Central memory CD4-positive, alpha-beta T cell (primary cell): ENCODE measurements at regions not wholly inside any gene's neighbourhood (a gene's known extent, or its start where the extent isn't known, plus 50 kb on each side); places are given as distances from the start of the nearest gene placed in this dataset.
"Not testable (repeated sequence)": the region's sequence is repeated elsewhere in the genome, so short reads cannot be mapped to it uniquely, and the experiment has no call there.

Experiments used
- DNase-seq: peaks from one replicate; pipeline ENCODE4 v3.0.0; 2022

DNA sequence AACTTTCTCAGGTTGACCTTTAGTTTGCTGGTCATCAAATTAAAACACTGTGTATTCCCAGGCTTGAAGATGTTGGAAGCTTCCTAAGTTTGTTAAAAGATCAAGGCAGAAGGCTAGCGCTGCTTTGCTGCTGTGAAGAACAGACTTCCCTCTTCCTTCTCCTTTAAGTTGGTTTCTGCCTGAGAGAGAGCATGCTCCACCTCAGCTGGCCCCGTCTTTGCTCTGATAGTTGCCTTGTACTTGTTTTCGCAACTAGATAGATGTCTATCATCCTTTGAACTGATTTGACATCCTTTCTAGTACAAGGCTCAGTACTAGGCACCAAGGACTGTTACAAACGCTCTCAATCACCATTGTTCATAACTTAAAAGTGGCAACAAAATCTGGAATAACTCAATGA is 177.8 kb upstream of the MKLN1 start:
- no peak for DNase-seq

DNA sequence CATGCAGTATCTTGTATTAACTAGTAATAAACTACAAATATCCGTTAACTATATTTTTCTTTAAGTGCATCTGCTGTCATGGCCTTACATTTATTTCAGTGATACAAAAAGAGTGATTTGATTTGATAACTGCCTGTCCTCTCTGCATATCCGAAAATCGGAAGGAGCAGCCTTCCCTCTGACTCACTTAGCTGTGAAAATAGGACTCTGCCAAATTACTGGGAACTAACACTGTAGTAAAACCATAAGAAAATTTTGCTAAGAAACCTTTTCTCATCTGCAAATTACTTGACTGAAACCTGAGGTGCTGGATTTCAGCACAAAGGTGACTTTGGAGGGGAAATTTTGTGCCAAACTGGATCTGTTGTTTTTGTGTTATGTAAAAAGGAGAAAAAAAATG is 176.6 kb upstream of the MKLN1 start:
- DNase-seq = no peak

DNA sequence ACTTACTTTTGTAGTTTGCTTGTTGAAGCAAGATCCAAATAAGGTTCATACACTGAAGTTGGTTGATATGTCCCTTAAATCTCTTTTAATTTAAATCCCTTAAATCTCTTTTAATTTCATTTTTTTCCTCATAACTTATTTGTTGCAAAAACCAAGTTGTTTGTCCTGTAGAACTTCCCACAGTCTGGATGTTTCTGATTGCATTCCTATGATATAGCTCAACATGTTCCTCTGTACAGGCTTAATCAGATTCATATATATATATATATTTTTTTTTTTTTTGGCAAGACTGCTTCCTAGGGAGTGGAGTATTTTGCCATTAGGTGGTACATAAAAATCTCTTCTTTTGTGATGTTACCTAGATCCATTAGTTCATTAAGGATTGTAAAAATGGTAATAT is 174.9 kb upstream of the MKLN1 start:
- DNase-seq = no peak

DNA sequence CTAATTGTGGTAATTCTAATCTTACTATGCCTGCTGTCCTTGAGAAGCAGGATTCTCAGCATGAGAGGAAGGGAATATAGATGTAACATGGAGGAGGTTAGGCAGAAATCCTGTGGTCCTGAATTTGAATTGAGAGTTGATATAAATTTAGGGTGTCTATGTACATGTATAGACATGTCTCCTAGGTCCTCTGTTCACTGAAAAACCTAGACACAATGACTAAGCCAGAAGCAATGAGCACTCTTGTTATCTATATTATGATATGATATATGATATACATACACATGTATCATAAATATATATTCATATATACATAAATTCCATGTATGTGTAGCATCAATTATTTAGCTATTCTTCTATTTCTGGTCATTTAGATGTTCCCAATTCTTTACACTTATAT is 173.3 kb upstream of the MKLN1 start:
- DNase-seq = no peak

DNA sequence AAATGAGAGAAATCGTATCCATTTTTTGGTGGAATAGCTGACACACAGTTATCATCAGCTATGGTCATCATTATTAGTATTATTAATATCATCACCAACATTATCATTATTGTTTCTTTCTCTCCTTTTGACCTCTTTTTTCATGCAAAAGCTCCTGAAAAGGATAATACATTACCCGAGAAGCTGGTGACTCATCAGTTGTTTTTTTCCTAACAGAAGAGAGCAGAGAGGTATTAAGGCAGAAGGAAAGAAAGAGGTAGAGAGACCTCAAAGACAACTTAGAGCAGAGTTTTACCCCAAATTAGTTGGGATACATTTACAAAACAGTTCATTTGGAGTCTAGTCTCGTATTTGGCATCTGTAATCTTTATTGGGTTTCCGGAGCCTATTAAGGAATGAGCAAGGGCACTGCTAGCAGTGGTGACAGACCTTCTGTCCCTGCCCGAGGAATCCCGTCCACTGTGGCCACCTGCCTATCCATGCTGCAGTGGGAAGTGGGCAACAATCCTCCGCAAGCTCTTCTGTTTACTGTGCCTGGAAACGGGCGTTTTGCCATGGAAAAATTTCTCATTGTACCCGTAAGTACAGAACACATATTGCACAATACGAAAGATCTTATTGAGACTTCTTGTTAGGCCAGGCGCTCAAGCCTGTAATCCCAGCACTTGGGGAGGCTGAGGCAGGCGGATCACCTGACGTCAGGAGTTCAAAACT is 170.0 kb upstream of the MKLN1 start:
- no peak for DNase-seq

DNA sequence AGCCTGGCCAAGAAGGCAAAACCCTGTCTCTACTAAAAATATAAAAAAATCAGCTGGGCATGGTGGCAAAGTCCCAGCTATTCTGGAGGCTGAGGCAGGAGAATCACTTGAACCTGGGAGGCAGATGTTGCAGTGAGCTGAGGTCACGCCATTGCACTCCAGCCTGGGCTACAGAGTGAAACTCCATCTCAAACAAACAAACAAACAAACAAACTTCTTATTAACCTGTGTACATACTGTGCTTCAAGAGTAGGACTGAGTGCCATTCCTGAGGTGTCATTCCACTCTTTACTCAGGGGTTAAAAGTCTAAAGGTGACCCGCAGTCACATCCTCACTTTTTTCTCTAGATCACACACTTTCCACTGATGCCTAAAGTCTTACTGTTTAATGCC is 169.4 kb upstream of the MKLN1 start:
- not testable (repeated sequence) for DNase-seq

DNA sequence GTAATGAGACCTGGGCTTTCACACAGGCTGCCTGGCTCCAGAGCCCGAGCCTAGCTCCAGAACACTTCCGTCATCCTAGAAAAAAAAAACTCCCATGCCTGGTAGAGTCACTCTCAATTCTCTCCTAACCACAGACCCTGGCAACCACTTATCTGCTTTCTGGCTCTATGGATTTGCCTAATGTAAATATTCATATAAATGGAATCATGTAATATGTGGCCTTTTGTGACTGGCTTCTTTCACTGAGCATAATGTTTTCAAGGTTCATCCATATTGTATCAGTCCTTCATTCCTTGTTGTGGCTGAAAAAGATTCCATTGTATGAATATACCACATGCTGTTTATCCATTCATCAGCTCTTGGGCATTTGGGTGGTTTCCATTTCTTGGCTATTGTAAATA is 167.7 kb upstream of the MKLN1 start:
- no peak for DNase-seq

DNA sequence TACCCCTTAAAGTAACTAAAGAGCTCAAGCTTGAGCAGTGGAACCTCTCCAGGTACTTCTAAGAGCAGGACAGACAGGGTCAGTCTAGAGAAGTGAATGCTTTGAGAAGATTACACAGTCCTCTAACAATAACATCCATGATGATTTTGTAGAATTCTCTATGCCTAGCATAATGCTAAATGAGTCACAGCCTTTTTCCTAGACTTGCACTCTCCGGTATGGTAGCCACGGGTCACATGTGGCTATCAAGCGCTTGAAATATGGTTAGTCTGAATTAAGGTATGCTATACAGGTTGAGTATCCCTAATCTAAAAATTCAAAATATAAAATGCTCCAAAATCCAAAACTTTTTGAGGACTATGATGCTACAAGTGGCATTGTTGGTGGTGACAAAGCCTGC is 166.6 kb upstream of the MKLN1 start:
- DNase-seq = no peak

DNA sequence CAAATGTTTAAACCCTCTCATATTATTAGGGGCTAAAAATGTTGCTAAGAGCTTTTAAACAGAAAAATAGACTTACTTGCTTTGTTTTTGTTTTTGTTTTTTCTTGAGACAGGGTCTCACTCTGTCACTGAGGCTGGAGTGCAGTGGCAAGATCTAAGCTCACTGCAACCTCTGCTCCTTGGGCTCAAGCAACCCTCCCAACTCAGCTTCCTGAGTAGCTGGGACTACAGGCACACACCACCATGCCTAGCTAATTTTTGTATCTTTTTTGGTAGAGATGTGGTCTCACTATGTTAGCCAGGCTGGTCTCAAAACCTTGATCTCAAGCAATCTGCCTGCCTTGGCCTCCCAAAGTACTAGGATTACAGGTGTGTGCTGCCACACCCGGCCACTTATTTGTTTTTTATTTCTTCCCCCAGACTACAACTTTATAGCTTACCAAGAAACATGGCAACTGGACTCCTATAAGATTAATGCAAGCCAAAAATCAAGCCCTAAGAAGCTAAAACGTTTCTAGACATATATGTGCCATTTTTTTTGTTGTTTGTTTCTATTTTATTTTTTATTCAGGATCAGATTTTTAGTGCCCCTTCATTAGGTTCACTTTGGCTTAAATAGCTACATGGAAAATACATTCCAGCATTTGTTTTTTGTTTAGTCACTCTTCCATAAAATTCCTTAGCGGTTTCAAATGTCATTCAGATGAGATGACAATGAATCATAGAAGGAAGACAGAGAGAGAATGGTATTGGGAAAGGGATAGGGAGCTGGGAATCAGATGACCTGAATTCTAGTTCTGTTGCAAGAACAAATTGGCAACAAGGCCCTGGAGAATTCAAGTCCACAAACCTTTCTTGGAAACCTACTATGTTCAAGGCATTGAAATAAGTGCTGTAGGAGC is 163.4 kb upstream of the MKLN1 start:
- no peak for DNase-seq

DNA sequence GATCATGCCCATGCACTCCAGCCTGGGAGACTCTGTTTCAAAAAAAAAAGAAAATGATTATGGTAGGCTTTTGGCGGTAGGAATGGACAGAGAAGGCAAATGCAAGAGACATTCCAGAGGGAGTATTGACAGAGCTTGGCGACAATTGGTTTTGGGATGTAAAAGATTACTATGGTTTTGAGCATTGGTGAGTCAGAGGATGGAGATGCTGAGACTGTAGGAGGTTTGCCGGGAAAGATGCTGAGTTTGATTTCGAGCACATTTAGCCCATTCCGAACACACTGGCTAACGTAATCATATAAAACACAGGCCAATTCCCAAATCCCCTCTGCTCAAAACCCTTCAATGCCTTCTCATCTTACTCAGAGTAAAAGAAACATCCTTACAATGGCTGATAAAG is 161.6 kb upstream of the MKLN1 start:
- DNase-seq = no peak

DNA sequence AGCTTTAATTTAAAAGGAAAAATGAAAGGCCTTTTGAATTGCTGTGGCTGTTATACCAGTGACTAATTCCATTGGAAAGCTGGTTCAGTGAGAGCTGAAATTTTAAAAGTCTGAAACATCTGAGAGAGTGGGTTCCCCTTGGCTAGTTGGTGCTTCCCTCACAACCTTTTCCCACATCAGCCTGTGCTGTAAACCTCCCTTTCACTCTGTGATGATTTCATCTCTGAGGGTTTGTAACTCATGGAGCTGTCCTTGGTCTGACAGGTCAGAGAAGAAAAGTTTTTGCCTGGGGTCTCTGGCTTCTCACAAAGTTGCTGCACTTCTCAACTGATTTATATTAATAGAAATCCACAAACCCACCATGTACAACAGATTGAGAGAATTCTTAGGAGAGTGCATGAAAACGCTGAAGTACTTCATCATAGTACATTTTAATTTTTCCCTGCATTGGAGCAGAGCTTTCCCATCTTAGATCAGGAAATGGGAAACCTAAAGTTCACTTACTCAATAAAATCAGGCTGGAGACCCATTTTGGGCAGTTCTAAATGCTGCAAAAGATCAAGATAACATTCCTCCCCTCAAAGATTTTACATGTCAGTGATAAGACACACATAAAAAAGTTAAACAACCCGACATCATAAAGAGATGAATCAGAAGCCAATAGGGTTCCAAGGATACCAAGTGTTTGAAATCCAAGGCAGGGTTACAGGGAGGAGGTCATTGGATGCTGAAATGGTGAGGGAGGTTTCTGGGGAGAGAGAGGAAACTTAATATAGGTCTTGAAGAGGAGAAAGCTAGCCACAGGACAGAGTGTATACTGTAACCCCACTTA is 157.0 kb upstream of the MKLN1 start:
- DNase-seq = no peak

DNA sequence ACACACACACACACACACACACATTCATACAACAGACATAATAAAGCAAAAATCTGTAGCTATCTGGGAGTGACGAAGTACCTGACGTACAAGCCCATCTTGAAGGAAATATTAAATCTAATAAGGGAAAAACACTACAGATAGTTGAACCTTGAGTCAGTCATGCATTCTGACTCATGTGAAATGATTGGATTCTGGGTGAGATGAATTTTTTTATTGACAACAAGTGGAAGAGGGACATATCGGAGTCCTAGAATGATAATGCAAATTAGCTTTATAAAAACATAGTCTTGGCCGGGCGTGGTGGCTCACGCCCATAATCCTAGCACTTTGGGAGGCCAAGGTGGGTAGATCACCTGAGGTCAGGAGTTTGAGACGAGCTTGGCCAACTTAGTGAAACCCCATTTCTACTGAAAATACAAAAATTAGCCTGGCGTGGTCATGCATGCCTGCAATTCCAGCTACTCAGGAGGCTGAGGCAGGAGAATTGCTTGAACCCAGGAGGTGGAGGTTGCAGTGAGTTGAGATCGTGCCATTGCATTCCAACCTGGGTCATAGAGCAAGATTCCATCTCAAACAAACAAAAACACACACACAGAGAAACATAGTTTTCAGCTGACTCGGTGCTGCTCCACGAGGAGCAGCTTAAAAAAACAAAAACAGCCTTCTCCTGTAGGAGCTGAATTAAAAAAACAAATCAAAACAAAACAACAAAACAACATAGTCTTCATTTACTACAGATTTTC is 154.4 kb upstream of the MKLN1 start:
- no peak for DNase-seq

DNA sequence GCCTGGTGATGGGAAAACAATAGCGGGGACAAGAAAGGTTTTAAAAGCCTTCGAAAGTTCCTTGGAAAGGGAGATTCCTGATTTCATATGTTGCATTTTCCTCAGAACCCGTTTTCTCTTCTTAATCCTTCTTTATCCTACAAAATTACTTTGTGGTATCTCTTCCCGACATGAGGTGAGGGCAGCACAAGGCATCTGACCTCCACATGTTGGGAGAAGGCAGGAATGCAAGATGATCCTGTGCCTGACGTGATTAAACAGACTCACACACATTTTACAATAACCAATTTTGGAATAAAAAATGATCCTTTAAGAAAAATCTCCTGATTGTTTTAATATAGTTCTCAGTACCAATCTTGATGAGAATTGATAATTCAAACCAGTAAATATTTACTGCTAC is 153.3 kb upstream of the MKLN1 start:
- DNase-seq = no peak

DNA sequence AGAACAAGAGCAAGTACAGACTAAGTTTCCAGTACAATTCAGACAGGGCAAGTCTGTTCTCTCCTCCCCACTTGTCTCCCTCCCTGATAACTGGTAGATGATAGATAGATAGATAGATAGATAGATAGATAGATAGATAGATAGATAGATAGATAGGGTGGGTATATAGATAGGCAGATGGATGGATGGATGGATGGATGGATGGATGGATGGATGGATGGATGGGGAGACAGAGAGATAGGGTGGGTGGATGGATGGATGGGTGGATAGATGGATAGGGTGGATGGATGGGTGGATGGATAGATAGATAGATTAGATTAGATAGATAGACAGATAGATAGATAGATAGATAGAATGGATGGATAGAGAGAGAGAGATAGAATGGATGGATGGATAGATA is 152.8 kb upstream of the MKLN1 start:
- DNase-seq = no peak

DNA sequence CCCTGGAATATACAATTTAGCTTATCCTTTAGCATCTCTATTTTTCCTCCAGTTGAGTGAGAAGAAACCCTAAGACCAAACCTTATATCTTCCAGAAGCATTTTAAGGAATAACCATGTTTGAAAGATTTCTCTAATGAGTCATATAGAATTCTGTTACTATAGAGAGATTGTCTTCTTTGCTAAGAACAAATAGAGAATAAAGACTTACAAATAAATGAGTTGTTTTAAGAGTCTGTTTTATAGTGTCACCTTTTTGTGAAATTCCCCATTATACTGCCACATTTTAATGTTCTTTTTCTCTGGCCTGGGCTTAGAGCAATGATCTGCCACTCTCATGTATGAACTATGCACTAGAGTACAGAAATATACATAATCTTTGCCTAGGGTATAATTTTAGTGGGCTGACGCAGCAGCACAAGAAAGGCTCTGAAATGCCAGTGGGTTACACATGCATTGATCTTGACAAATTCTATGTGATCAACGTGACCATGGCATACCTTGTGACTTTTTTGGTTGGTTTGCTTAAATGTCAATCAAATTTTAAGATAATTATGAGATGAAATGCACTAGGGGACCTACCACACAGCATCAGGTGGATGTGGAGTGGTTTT is 145.1 kb upstream of the MKLN1 start:
- no peak for DNase-seq

DNA sequence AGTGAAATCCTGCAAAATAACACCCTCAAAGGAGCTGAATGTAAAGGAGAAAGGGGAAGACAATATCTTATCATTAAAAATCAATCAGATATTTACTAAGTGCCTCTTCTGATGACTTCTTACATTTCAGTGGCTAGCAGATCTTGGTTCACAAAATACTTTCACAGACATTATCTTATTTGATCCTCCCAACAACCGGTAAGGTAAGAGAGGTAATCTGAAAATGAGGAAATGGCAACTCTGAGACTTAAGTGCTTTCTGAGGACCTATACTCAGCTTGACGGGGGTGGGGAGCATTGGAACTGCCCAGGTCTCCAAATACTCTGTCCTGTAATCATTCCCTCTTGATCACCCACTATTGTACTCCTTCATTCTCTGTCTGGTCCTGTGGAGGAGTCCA is 144.6 kb upstream of the MKLN1 start:
- no peak for DNase-seq

DNA sequence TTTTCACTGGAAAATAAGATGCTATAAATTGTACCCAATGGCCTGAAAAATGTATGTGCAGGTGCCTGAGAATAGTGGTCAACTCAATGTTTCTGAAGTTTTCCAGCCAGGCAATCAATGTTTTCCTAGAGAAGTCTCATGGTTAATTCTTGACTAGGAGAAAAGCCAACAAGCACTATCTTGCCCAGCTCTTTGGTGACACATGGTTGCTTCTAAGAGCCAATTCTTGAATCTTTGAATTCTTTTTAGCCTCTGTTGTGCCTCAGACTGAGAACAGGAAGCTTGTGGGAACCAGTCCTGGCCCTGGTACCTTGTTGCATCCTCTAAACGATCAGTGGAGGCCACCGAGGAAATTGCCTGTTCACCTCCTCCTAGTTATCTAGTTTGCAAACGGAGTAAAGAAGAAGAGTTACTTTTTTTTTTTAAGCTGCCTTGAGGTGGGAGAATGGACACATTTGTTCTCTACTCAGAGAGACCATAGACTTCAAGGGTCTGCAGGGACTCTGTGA is 144.0 kb upstream of the MKLN1 start:
- peak; percentile 24 for DNase-seq

DNA sequence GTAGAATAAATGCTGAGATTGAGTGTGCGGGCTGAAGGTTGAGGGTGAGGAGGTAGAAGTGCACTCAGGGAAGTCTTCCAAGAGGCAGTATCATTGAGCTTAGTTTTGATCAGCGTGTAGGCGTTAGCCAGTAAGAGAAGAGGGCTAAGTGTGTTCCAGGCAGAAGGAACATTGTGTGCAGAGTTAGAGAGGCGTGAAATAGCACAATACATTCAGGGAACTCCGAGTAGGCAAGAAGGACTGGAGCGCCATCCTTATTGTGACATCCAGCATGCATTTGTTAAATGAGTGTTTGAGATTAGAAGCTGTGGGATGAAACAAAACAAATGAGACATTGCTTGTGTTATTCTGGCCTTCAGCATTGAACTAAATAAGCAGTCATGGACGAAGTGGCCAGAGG is 140.9 kb upstream of the MKLN1 start:
- no peak for DNase-seq

DNA sequence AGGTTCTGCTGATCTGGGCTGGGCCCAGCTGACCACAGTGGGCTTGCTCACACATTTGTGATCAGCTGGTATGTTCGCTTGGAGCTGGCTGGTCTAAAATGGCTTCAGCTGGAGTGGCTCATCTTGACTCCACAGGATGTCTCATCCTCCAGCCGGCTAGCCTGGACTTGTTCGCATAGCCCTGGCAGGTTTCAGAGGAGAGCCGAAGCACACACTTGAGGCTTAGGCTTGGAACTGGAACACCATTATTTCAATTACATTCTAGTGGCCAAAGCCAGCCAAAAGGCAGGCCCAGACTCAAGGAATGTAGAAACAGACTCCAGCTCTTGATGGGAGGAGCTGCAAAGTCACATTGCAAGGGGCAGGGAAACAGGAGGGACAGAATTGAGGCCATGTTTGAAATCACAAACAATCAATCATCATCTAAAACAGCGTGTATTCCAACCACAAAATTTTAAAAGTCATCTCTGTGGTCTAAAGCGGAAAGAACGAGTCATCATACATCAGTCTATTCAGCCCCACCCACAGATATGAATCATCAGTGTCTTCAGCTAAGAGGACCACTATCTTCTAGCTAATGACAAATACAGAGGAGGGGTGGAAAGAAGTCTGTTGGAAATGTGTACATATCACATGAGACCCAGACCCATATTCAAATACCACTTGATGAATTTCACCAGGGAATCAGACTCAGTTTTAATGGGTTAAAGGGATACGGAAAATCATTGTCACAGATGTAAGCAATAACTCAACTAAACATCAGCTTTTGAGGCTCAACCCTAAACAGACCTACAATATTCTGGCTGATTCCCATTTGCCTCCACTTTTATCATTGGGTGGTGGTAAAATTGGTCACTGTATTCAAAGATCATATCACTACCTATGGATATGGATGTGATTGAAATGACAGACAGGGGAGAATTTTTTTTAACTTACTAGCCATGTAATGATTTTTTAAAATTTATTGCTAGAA is 139.0 kb upstream of the MKLN1 start:
- DNase-seq = peak; percentile 86

DNA sequence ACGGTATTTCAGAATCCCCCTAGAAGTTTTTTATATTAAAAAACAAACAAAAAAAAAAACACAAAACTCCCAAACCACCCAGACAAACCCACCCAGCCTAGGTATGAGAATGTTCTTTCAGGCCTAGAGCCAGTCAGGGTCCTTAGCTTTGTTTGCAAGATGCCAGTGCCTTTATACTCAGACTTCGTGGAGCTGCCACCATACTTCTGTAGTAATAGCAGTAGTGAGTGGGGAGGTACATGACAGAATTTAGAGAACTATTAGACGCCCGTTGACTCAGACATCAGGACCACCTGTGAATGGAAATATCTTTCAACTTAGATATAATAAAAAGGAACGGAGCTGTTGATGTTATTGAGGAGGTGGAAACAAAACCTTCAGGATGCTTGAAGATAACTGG is 138.2 kb upstream of the MKLN1 start:
- no peak for DNase-seq

DNA sequence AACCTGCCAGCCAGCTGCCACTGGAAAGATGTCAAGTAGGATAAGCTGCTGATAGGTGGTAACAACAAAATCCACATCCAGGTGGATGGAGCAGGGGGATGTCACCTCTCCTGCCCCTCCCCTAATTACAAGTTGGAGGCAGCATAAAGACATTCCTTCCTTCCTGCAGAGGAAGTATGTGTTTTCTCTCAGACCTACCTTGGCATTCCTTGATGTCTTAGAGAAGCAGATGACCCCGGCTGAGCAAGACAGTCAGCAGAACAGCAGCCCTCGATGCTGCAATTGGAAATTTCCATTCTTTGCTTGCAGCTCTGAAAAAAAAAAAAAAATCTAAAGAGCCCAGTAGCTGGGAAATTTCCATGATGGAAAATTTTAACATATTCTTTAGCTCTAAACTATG is 137.5 kb upstream of the MKLN1 start:
- DNase-seq = no peak
